Suprapubic skin (tissue), 4 donors: ENCODE measurements at regions not wholly inside any gene's neighbourhood (a gene's known extent, or its start where the extent isn't known, plus 50 kb on each side); places are given as distances from the start of the nearest gene placed in this dataset.

Experiments used
- DNase-seq, 2 donors: peaks; one replicate each; pipeline ENCODE4 v3.0.0-alpha.2; 2019; ENCODE audit warnings: low spot score in 2 of 2
- H3K27ac ChIP-seq: fragments of 200-600 bp; sonication (generic); one replicate; pipeline ENCODE4 v1.5.1; 2019
- H3K27me3 ChIP-seq: fragments of 200-600 bp; sonication (generic); one replicate; pipeline ENCODE4 v1.5.1; 2019
- H3K36me3 ChIP-seq: fragments of 200-600 bp; sonication (generic); one replicate; pipeline ENCODE4 v1.5.1; 2019
- H3K4me1 ChIP-seq: fragments of 200-600 bp; sonication (generic); one replicate; pipeline ENCODE4 v1.5.1; 2019
- H3K4me3 ChIP-seq: fragments of 200-600 bp; sonication (generic); one replicate; pipeline ENCODE4 v1.5.1; 2019; ENCODE audit warnings: mild to moderate bottlenecking
- H3K9me3 ChIP-seq: fragments of 200-600 bp; sonication (generic); one replicate; pipeline ENCODE4 v1.5.1; 2019
- EP300 ChIP-seq: sonication (generic); formaldehyde crosslinking; IDR thresholded peaks from one replicate; pipeline ENCODE4 v1.6.1; 2017; ENCODE audit warnings: antibody characterized with exemption
- POLR2A ChIP-seq, 2 donors: fragments of 450-650 bp; IDR thresholded peaks; one replicate each; pipeline ENCODE4 v1.6.1; 2017; ENCODE audit warnings: antibody characterized with exemption in 2 of 2, mild to moderate bottlenecking in 2 of 2, moderate library complexity in 2 of 2
- POLR2AphosphoS5 ChIP-seq, 3 donors: sonication (generic); formaldehyde crosslinking; IDR thresholded peaks; one replicate each; pipeline ENCODE4 v1.6.1; 2017; ENCODE audit warnings: antibody characterized with exemption in 3 of 3
- WGBS: methylation state at CpG from one replicate; pipeline ENCODE4 v1.1.5; 2018; 5-methylcytosine and 5-hydroxymethylcytosine counted together
- TF ChIP-seq, protein P1 (sequence below), 2 donors: fragments of 200-600 bp in 1 of 2; fragments of 450-650 bp in 1 of 2; sonication (generic) in 1 of 2; IDR thresholded peaks; one replicate each; pipeline ENCODE4 v1.5.1; 2016 to 2019; ENCODE audit warnings: antibody characterized with exemption in 2 of 2, mild to moderate bottlenecking in 1 of 2, moderate library complexity in 1 of 2

DNA sequence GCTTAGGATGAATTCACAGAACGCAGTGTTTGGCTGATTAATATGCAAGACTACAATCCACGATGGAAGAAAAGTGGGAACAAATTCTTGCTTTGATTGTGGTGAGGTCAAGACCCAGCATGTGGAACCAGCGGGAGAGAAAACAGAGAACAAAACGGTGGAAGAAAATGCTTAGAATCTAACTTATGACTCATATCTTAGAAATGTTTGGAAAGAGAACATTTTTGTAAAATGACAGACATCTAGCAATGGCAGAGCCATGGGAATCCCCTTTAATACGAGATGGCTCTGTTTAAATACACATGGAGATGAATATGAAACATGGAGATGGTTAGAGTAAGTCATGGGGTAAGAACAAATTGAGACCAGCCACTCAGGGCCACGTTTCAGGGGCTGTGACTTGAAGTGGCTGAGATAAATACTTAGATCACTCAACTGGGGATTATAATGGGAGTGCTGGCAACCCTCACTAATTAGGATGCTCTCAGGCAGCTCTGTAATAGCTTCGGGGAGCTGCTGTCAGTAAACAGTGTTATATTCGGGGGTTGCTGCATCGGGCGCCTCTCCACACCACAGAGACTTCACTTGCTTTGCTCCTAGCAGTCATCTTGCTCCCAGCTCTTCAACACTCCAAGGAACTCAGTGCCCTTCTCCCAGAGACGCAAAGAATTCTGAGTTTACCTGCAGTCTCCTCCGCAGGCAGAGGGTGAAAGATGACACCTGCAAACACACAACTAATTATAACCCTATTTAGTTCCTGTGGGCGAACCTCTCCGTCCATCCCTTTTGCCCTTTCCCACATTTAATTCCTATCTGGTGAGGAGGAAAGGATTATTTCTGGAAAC, 68.0 kb upstream of the ONECUT1 start:
- DNase-seq: no peak

DNA sequence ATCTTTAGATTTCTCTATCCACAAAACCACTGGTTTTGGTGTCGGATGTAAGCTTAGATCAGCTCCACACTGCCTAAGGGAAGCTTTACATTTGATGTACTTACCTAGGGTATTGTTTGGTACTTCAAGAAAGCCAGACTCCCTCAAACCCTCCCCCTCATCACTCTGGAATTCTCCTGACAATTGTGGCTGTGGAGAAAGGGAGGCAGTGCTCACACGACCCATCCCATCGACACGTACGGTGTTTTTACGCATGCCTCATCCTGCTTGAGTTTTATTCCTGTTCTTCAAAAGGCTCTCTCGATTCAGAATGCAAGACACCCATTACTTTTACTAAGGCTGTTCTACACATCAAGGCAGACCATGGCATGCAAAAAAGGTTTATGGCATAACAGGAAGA, 67.3 kb upstream of the ONECUT1 start:
- Histone ChIP-seq H3K36me3 (no peaks in the 10 kb centered on the region), H3K4me3 (no peak overlapping the region), H3K4me1 (no peaks in the 10 kb centered on the region), H3K27me3 (peaks cover 23% of the 10 kb centered on the region), H3K27ac (no peak overlapping the region), H3K9me3 (no peaks in the 10 kb centered on the region)
- DNase-seq: no peak
- 40% methylated on average over 7 of the region's 7 CpGs for WGBS
- no peak for TF ChIP-seq POLR2AphosphoS5 (IDR thresholded peaks at IDR 0.05)
- TF ChIP-seq, protein P1, sequence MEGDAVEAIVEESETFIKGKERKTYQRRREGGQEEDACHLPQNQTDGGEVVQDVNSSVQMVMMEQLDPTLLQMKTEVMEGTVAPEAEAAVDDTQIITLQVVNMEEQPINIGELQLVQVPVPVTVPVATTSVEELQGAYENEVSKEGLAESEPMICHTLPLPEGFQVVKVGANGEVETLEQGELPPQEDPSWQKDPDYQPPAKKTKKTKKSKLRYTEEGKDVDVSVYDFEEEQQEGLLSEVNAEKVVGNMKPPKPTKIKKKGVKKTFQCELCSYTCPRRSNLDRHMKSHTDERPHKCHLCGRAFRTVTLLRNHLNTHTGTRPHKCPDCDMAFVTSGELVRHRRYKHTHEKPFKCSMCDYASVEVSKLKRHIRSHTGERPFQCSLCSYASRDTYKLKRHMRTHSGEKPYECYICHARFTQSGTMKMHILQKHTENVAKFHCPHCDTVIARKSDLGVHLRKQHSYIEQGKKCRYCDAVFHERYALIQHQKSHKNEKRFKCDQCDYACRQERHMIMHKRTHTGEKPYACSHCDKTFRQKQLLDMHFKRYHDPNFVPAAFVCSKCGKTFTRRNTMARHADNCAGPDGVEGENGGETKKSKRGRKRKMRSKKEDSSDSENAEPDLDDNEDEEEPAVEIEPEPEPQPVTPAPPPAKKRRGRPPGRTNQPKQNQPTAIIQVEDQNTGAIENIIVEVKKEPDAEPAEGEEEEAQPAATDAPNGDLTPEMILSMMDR (IDR thresholded peaks at IDR 0.05): no peak
- TF ChIP-seq EP300: no peak
- no peak for TF ChIP-seq POLR2A (IDR thresholded peaks at IDR 0.05)

More for the DNA sequence above, 68.0 kb upstream of the ONECUT1 start:
- Histone ChIP-seq H3K27me3 (peaks cover 23% of the 10 kb centered on the region), H3K36me3 (no peaks in the 10 kb centered on the region), H3K27ac (no peak overlapping the region), H3K4me3 (no peak overlapping the region), H3K9me3 (no peaks in the 10 kb centered on the region), H3K4me1 (no peaks in the 10 kb centered on the region)
- TF ChIP-seq POLR2AphosphoS5 (IDR thresholded peaks at IDR 0.05): no peak
- no peak for TF ChIP-seq EP300
- TF ChIP-seq POLR2A (IDR thresholded peaks at IDR 0.05): no peak
- TF ChIP-seq, protein P1 (IDR thresholded peaks at IDR 0.05): no peak
- WGBS: 14% methylated on average over 14 of the region's 14 CpGs

DNA sequence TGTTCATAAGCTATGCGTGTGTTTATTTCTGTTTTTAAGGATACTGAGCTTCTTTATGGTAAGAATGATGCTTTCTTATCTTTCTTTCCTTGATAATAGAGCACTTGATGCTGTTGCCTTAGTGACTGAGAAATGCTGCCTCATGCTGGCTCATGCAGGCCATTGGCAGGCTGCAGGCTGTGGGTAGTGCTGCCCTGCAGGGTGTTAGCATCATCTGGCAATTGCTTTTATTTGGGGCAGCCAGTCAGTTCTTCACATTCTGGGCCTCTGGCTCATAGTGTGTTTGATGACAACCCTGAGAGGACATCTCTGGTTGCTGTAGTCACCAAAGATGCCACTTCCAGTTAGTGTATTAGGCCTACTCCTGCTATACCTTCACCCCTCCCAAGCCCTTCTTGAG, 66.2 kb upstream of the ONECUT1 start:
- Histone ChIP-seq H3K4me3 (no peak overlapping the region), H3K27me3 (peaks cover 23% of the 10 kb centered on the region), H3K9me3 (no peaks in the 10 kb centered on the region), H3K36me3 (no peaks in the 10 kb centered on the region), H3K4me1 (no peaks in the 10 kb centered on the region), H3K27ac (no peak overlapping the region)
- no peak for DNase-seq
- TF ChIP-seq EP300: no peak
- TF ChIP-seq POLR2A (IDR thresholded peaks at IDR 0.05): no peak
- no peak for TF ChIP-seq POLR2AphosphoS5 (IDR thresholded peaks at IDR 0.05)
- TF ChIP-seq, protein P1 (IDR thresholded peaks at IDR 0.05): no peak
- 100% methylated on average over 1 of the region's 1 CpG for WGBS

DNA sequence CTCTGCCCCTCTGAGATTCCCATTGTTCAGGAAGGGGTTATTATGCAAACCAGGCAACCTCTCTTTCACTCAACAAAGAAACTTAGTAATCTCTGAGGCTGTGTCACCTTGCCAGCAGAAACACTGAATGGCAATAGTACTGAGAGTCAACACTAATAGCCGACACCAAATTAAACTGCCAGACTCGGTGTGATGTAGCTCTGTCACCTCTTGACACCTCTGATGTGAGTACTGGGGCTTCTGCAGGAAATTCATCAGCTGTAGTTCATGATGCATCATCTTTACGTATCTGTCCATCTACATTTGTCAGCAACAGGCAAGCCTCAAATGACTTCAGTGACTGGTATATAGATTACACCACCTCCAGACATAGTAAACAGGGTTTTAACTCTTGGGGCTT, 65.0 kb upstream of the ONECUT1 start:
- Histone ChIP-seq H3K27ac (no peak overlapping the region), H3K4me3 (no peak overlapping the region), H3K36me3 (no peaks in the 10 kb centered on the region), H3K27me3 (peaks cover 23% of the 10 kb centered on the region), H3K4me1 (no peaks in the 10 kb centered on the region), H3K9me3 (no peaks in the 10 kb centered on the region)
- DNase-seq: no peak
- WGBS: 79% methylated on average over 3 of the region's 3 CpGs
- TF ChIP-seq, protein P1 (IDR thresholded peaks at IDR 0.05): no peak
- TF ChIP-seq POLR2A (IDR thresholded peaks at IDR 0.05): no peak
- TF ChIP-seq POLR2AphosphoS5 (IDR thresholded peaks at IDR 0.05): no peak
- TF ChIP-seq EP300: no peak

DNA sequence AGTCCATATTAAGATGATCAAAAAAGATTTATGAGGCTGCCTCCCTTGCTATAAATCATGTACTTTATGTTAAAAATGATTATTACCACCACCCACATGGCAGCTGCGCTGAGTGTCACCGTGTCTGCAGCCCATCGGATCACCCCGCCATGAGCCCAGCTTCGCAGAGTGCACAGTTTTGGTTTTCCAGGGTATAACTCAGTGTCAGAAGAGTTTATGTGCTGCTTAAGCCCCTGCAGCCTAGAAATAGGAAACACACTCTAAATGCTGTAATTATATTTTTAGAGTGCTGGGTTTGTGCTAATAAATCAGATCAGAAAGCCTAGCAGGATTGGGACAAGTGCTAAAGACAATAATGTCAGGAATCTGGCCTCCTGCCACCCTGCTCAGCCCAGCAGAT, 54.7 kb upstream of the ONECUT1 start:
- WGBS: 32% methylated on average over 5 of the region's 5 CpGs
- H3K36me3 ChIP-seq: no peaks in the 10 kb centered on the region
- no peak for DNase-seq
- H3K9me3 ChIP-seq: no peaks in the 10 kb centered on the region
- TF ChIP-seq EP300: no peak
- TF ChIP-seq, protein P1 (IDR thresholded peaks at IDR 0.05): no peak
- TF ChIP-seq POLR2A (IDR thresholded peaks at IDR 0.05): no peak
- no peak for TF ChIP-seq POLR2AphosphoS5 (IDR thresholded peaks at IDR 0.05)
- H3K27ac ChIP-seq: no peak overlapping the region
- no peak overlapping the region for H3K4me3 ChIP-seq
- H3K4me1 ChIP-seq: no peaks in the 10 kb centered on the region
- H3K27me3 ChIP-seq: peaks cover 6% of the 10 kb centered on the region
